GM21381 (cell line): ENCODE measurements at regions not wholly inside any gene's neighbourhood (a gene's known extent, or its start where the extent isn't known, plus 50 kb on each side); places are given as distances from the start of the nearest gene placed in this dataset.
"Not testable (repeated sequence)": the region's sequence is repeated elsewhere in the genome, so short reads cannot be mapped to it uniquely, and the experiment has no call there.

ENCODE experiments used
- ATAC-seq: cut with Tn5 transposase; IDR thresholded peaks from one replicate; pipeline ENCODE4 v1.9.1; 2021; ENCODE audit warnings: mild to moderate bottlenecking, moderate library complexity; ENCODE audit not compliant: unreplicated experiment

GRCh38 chr14:37888234-37888633 is 292.8 kb downstream of the TTC6 start:
- ATAC-seq, result no peak

DNA sequence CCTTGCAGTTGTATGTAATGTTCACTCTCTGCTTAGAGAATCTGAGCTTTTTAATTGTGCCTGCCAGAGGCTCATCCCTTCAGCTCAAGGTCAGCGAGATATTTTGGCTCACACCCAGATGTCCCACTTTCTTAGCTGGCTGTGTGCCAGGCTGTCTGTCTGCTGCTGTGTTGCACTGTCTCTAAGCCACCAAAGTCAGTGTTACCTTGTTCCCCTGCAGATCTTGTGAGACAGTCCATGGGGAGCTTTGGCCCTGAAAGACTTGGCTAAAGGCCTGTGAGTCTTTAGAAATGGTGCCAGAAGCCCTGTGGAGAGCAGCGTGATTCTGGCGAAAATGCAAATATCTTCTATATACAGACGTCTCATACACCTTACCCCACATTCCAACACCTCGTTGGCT is 293.7 kb downstream of the TTC6 start:
- ATAC-seq, result no peak

- ATAC-seq, result no peak
Measured at GRCh38 chr14:37890095-37890494, 294.7 kb downstream of the TTC6 start.

DNA sequence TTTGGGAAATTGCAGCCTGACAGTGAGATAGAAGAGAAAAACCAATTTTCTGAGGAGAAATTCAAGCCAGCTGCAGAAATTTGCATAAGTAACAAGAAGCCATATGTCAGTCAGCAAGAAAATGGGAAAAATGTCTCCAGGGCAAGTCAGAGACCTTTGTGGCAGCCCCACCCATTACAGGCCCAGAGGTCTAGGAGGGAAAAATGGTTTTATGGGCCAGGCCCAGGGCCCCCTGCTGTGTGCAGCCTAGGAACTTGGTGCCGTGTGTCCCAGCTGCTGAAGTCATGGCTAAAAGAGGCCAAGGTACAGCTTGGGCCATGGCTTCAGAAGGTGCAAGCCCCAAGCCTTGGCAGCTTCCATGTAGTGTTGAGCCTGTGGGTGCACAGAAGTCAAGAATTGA is 296.1 kb downstream of the TTC6 start:
- ATAC-seq, result not testable (repeated sequence)

GRCh38 chr14:37894463-37894862 is 299.0 kb downstream of the TTC6 start:
- no peak for ATAC-seq

GRCh38 chr14:37899365-37899764 is 303.9 kb downstream of the TTC6 start:
- ATAC-seq, result no peak

GRCh38 chr14:37900561-37900960 is 305.1 kb downstream of the TTC6 start:
- ATAC-seq, result no peak

DNA sequence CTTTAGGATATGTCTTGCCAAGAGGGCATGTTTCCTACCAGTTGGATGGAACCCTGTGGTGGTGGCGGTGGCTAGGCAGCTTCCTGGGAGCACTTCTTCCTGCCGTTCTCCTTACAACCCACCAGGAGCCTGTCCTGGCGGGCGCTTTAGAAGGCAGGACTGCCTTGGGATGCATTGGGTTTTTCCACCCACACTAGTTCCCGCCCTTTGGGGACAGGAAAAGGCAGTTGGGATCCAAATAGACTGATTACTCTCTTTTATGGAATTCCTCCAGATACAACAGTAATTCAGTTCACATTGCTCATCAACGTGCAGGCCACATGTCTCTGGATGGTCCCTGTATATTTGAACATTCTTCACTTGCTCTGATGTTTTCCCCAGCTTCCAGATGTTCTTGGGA is 305.7 kb upstream of the SSTR1 start:
- ATAC-seq, result no peak

- ATAC-seq, result no peak
Measured at GRCh38 chr14:37903343-37904191, 304.1 kb upstream of the SSTR1 start.

DNA sequence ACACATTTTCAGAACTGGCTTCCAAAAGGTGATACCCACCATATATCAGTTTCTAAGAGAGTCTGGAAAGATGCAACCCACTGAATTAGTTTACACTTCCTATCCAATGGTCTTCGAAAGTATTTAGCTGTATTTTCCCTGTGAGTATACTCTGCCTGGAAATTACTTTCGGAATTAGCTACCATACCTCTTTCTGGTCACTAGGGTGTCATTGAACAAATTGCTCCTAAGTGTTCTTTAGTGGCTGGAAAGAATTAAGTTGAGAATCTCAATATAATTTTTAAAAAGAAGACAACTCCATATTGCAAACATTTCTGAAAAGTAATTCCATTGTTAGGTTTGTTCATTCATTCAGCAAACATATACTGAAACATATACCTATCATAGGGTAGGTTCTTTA is 283.1 kb upstream of the SSTR1 start:
- no peak for ATAC-seq

DNA sequence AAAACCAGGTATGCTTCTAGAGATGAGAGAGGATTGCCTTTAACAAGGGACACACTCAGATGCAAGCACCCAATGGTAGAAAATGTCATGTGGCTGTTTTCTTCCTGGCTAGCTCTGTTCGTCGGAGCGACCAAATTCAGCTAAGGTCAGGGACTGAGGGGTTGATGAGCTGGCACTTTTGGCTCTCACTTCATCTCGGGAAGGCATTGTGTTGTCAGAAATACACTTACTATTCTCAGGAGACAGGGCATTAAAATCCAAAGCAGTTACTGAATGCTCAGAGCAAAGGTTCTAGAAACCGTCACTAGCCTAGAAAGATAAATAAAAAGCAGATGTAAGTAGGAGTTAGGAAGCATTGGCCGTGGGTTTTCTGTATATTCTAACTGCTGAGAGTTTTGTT is 275.7 kb upstream of the SSTR1 start:
- no peak for ATAC-seq

GRCh38 chr14:37932481-37932880 is 275.2 kb upstream of the SSTR1 start:
- ATAC-seq, result no peak

GRCh38 chr14:37936971-37937370 is 270.7 kb upstream of the SSTR1 start:
- no peak for ATAC-seq

DNA sequence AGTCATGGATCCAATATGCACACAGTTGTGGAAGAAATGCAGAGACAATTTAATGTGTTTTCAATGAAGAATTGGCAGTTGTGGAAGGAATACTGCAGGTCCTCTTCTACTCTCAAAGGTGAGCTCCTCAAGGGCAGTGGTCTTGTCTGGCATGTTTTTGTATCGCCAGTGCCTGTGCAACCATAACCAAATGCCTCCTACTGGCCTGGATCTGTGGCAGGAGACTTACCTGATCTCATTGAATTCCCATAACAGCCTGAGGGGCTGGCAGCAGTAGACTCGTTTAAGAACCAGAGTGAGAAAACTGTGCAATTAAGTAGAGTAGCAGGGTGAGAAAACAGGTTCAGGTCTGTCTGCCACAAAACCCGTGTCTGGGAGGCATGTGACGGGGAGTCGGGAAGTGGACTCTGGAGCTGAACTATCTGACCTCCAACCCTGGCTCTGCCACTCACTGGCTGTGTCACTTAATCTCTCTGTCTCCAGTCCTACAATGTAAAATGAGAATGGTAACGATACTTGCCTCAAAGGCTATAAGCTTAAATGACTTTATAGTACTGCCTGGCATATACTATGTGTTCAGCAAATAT is 268.2 kb upstream of the SSTR1 start:
- no peak for ATAC-seq

GRCh38 chr14:37945959-37946358 is 261.7 kb upstream of the SSTR1 start:
- ATAC-seq, result no peak

DNA sequence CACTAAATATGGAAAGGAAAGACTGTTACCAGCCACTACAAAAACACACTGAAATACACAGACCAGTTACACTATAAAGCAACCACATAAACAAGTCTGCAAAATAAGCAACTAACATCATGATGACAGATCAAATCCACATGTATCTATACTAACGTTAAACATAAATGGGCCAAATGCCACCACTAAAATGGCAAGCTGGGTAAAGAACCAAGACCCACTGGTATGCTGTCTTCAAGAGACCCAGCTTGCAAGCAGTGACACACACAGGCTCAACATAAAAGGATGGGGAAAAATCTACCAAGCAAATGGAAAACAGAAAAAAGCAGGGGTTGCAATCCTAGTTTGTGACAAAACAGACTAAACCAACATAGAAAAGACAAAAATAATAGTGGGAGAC is 260.9 kb upstream of the SSTR1 start:
- no peak for ATAC-seq

- ATAC-seq, result no peak
Measured at GRCh38 chr14:37948266-37948665, 259.4 kb upstream of the SSTR1 start.

- no peak for ATAC-seq
Measured at GRCh38 chr14:37968664-37969240, 239.0 kb upstream of the SSTR1 start.

GRCh38 chr14:37969511-37969979 is 238.2 kb upstream of the SSTR1 start:
- no peak for ATAC-seq

DNA sequence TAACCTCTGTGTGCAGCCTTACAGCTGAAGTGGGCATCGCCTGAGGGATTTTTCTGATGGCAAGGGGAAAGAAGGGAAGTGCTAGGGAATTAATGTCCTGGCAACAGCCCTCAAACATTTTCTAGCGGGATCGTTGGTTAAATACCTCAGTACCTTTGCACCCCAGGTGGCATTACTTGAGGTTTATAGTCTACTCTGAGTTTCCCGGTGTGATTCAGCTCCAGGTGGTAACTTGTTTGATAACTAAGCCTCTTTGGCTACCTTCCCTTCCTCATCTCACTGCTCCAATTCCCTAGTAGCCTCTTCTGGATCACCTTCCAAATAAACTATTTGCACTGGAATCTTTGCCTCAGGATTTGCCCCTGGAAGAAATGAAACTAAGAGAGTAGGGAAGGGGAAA is 237.0 kb upstream of the SSTR1 start:
- no peak for ATAC-seq

GRCh38 chr14:37972941-37973887 is 234.5 kb upstream of the SSTR1 start:
- no peak for ATAC-seq
